Breast epithelium (tissue), 4 donors: ENCODE measurements at regions not wholly inside any gene's neighbourhood (a gene's known extent, or its start where the extent isn't known, plus 50 kb on each side); places are given as distances from the start of the nearest gene placed in this dataset.

ENCODE experiments used
- DNase-seq, 2 donors: peaks; one replicate each; pipeline ENCODE4 v3.0.0-alpha.2; 2019; ENCODE audit warnings: low spot score in 2 of 2
- H3K27ac ChIP-seq, 2 donors: fragments of 200-600 bp; sonication (generic) in 1 of 2; one replicate each; pipeline ENCODE4 v1.5.1; 2016 to 2019; ENCODE audit warnings: mild to moderate bottlenecking in 1 of 2
- H3K27me3 ChIP-seq, 2 donors: fragments of 200-600 bp; sonication (generic) in 1 of 2; one replicate each; pipeline versions ENCODE4 v1.5.1 to v1.6.0; 2017 to 2019; ENCODE audit warnings: control low read depth in 1 of 2, mild to moderate bottlenecking in 1 of 2
- H3K36me3 ChIP-seq: fragments of 200-600 bp; one replicate; pipeline ENCODE4 v1.5.1; 2019
- H3K4me1 ChIP-seq, 2 donors: fragments of 200-600 bp; sonication (generic); one replicate each; pipeline ENCODE4 v1.5.1; 2016 to 2019; ENCODE audit warnings: control low read depth in 1 of 2
- H3K4me3 ChIP-seq, 3 donors: fragments of 200-600 bp; sonication (generic); 1 replicate in 2 of 3; 2 replicates in 1 of 3; pipeline ENCODE4 v1.5.1; 2016 to 2019; ENCODE audit warnings: mild to moderate bottlenecking in 3 of 3, moderate library complexity in 2 of 3
- H3K9me3 ChIP-seq, 2 donors: fragments of 200-600 bp; sonication (generic) in 1 of 2; one replicate each; pipeline ENCODE4 v1.5.1; 2016 to 2019; ENCODE audit warnings: control low read depth in 1 of 2
- CTCF ChIP-seq, 3 donors: fragments of 450-650 bp; IDR thresholded peaks; one replicate each; pipeline ENCODE4 v1.5.1; 2016 to 2017; ENCODE audit warnings: antibody characterized with exemption in 3 of 3, mild to moderate bottlenecking in 3 of 3, moderate library complexity in 3 of 3
- POLR2A ChIP-seq: fragments of 450-650 bp; IDR thresholded peaks from one replicate; pipeline ENCODE4 v1.6.1; 2016; ENCODE audit warnings: antibody characterized with exemption, mild to moderate bottlenecking, moderate library complexity
- POLR2AphosphoS5 ChIP-seq, 3 donors: sonication (generic); formaldehyde crosslinking; IDR thresholded peaks; one replicate each; pipeline ENCODE4 v1.6.1; 2017; ENCODE audit warnings: antibody characterized with exemption in 3 of 3
- intact Hi-C: fragments of 100-400 bp; cut with DNase I; formaldehyde crosslinking; loops from one replicate; pipeline ENCODE4 v1.15.1; 2023; ENCODE audit warnings: low total_unique reads

GRCh38 chr2:65663831-65664407 is 231.5 kb upstream of the SPRED2 start:
- Histone ChIP-seq H3K27me3 (no peaks in the 10 kb centered on the region), H3K4me1 (no peaks in the 10 kb centered on the region), H3K36me3 (no peaks in the 10 kb centered on the region), H3K27ac (no peak overlapping the region), H3K9me3 (peaks cover 9% of the 10 kb centered on the region in 2 donors), H3K4me3 (no peak overlapping the region)
- DNase-seq = no peak
- intact Hi-C loops = no loop called here
- no peak for TF ChIP-seq POLR2AphosphoS5 (IDR thresholded peaks at IDR 0.05)
- no peak for TF ChIP-seq CTCF (IDR thresholded peaks at IDR 0.05)
- TF ChIP-seq POLR2A = no peak

- DNase-seq = no peak
- Histone ChIP-seq H3K27me3 (no peaks in the 10 kb centered on the region), H3K9me3 (no peaks in the 10 kb centered on the region), H3K36me3 (no peaks in the 10 kb centered on the region), H3K4me3 (no peak overlapping the region), H3K27ac (no peak overlapping the region), H3K4me1 (no peaks in the 10 kb centered on the region)
- TF ChIP-seq POLR2AphosphoS5 (IDR thresholded peaks at IDR 0.05) (no peak), POLR2A (no peak), CTCF (IDR thresholded peaks at IDR 0.05) (no peak)
- intact Hi-C loops = no loop called here
These were observed 230.4 kb upstream of the SPRED2 start for GRCh38 chr2:65662654-65663432.

- DNase-seq = no peak
- intact Hi-C loops = no loop called here
- Histone ChIP-seq H3K4me1 (no peaks in the 10 kb centered on the region), H3K36me3 (no peaks in the 10 kb centered on the region), H3K9me3 (no peaks in the 10 kb centered on the region), H3K27me3 (no peaks in the 10 kb centered on the region), H3K4me3 (no peak overlapping the region), H3K27ac (no peak overlapping the region)
- TF ChIP-seq POLR2AphosphoS5 (IDR thresholded peaks at IDR 0.05) (no peak), CTCF (IDR thresholded peaks at IDR 0.05) (no peak), POLR2A (no peak)
These were observed 229.7 kb upstream of the SPRED2 start for GRCh38 chr2:65661980-65662653.

GRCh38 chr2:65660340-65660739 is 227.9 kb upstream of the SPRED2 start:
- H3K4me3 ChIP-seq = no peak overlapping the region
- H3K9me3 ChIP-seq = no peaks in the 10 kb centered on the region
- H3K4me1 ChIP-seq = no peaks in the 10 kb centered on the region
- DNase-seq = no peak
- H3K27ac ChIP-seq = no peak overlapping the region
- H3K36me3 ChIP-seq = no peaks in the 10 kb centered on the region
- TF ChIP-seq CTCF (IDR thresholded peaks at IDR 0.05) (no peak), POLR2AphosphoS5 (IDR thresholded peaks at IDR 0.05) (no peak), POLR2A (no peak)
- intact Hi-C loops = no loop called here
- no peaks in the 10 kb centered on the region for H3K27me3 ChIP-seq

GRCh38 chr2:65658881-65659280 is 226.5 kb upstream of the SPRED2 start:
- Histone ChIP-seq H3K4me1 (no peaks in the 10 kb centered on the region), H3K36me3 (no peaks in the 10 kb centered on the region), H3K9me3 (no peaks in the 10 kb centered on the region), H3K4me3 (no peak overlapping the region), H3K27me3 (no peaks in the 10 kb centered on the region), H3K27ac (no peak overlapping the region)
- intact Hi-C loops = no loop called here
- no peak for DNase-seq
- TF ChIP-seq CTCF (IDR thresholded peaks at IDR 0.05) (no peak), POLR2A (no peak), POLR2AphosphoS5 (IDR thresholded peaks at IDR 0.05) (no peak)
